ENCODE measurements at regions not wholly inside any gene's neighbourhood (a gene's known extent, or its start where the extent isn't known, plus 50 kb on each side); places are given as distances from the start of the nearest gene placed in this dataset.

DNA sequence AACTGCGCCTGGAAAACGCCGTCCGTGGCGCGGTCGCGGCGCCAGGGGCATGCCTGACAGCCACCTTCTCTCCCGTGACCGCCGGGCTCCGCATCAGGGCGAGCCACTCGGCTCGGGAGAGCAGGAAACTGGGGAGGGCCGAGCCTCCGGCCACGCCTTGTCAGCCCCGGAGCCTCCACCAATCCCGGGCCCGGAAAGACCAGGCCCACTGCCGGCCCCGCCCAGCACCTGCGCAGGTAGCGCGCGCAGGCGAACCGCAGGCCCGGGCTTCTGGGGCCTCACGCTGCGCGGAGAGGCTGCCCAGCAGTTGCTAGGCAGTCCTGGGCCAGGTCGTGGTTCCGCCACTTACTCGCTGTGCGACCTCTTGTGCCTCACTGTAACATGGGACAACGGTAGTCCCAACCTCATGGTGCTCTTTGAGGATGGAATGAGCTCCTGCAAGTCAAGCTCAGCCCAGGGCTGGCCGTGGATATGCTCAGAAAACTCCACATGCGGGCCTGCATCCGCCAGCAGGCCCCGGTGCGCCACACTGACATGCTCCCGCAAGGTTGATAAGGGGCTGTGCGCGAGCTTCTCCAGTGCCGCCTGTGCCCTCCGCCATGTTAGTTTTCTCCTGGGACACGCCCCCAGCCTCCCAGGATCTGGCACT, 97.1 kb downstream of the INHBB start:
- no peak overlapping the region for H3K27ac ChIP-seq
- no peak for TF ChIP-seq POLR2A (IDR thresholded peaks at IDR 0.05)
- TF ChIP-seq, protein P1, sequence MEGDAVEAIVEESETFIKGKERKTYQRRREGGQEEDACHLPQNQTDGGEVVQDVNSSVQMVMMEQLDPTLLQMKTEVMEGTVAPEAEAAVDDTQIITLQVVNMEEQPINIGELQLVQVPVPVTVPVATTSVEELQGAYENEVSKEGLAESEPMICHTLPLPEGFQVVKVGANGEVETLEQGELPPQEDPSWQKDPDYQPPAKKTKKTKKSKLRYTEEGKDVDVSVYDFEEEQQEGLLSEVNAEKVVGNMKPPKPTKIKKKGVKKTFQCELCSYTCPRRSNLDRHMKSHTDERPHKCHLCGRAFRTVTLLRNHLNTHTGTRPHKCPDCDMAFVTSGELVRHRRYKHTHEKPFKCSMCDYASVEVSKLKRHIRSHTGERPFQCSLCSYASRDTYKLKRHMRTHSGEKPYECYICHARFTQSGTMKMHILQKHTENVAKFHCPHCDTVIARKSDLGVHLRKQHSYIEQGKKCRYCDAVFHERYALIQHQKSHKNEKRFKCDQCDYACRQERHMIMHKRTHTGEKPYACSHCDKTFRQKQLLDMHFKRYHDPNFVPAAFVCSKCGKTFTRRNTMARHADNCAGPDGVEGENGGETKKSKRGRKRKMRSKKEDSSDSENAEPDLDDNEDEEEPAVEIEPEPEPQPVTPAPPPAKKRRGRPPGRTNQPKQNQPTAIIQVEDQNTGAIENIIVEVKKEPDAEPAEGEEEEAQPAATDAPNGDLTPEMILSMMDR (IDR thresholded peaks at IDR 0.05): no peak
- peak in 2 of 3 donors; percentile 68 to 80 for DNase-seq
- peaks cover 0 to 14% (median 0%) of the 10 kb centered on the region in 4 donors for H3K4me1 ChIP-seq
- H3K36me3 ChIP-seq: no peaks in the 10 kb centered on the region
- no peaks in the 10 kb centered on the region for H3K9me3 ChIP-seq
- no peaks in the 10 kb centered on the region for H3K27me3 ChIP-seq
- peak overlapping the region in 2 of 4 donors; percentile 28 to 40 for H3K4me3 ChIP-seq

DNA sequence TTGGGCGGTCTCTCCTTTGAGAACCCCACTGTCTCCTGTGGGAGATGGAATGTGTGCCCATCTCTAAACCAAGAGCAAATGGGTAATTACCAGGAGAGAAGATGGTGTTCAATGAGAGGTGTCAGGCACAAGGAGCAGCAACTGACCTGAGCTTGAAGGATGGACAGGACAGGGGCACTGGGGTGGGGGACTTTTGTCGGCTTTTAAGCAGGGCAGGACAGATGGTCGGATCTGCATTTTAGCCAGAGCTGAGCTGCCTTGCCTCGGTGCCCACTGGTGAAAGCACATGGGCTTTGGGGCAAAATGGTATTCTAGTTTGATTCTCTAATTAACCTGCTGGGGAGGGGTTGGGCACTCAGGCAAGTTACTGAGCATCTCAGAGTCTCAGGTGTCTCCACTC, 98.0 kb downstream of the INHBB start:
- DNase-seq: no peak
- no peak overlapping the region for H3K4me3 ChIP-seq
- no peaks in the 10 kb centered on the region for H3K9me3 ChIP-seq
- H3K4me1 ChIP-seq: peaks cover 0 to 14% (median 0%) of the 10 kb centered on the region in 4 donors
- H3K36me3 ChIP-seq: no peaks in the 10 kb centered on the region
- no peak overlapping the region for H3K27ac ChIP-seq
- H3K27me3 ChIP-seq: no peaks in the 10 kb centered on the region
- no peak for TF ChIP-seq POLR2A (IDR thresholded peaks at IDR 0.05)
- TF ChIP-seq, protein P1 (IDR thresholded peaks at IDR 0.05): no peak

DNA sequence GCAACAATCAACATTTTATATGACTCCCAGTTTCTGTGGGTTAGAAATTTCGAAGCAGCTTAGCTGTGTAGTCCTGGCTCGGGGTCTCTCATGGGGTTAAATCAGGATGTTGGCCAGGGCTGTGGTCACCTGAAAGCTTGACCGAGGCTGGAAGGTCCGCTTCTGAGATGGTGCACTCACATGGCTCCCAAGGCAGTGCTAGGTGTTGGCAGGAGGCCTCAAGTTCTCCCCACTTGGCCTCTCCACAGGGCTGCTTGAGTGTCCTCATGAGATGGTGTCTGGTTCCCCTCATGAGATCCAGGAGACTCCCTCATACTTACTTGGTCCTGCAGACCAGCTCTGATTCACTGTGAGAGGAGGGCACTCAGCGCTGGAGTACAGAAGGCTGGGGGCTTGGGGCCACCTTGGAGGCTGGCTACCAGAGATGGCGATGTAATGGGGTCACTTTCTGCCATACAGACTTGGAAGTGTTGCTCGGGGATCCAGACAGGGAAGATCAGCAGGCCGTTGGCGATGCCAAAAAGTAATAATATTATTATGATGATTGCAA, 98.8 kb downstream of the INHBB start:
- no peak for DNase-seq
- Histone ChIP-seq H3K4me1 (peaks cover 0 to 14% (median 0%) of the 10 kb centered on the region in 4 donors), H3K9me3 (no peaks in the 10 kb centered on the region), H3K27ac (no peak overlapping the region), H3K4me3 (no peak overlapping the region), H3K36me3 (no peaks in the 10 kb centered on the region), H3K27me3 (no peaks in the 10 kb centered on the region)
- no peak for TF ChIP-seq POLR2A (IDR thresholded peaks at IDR 0.05)
- TF ChIP-seq, protein P1 (IDR thresholded peaks at IDR 0.05): no peak

DNA sequence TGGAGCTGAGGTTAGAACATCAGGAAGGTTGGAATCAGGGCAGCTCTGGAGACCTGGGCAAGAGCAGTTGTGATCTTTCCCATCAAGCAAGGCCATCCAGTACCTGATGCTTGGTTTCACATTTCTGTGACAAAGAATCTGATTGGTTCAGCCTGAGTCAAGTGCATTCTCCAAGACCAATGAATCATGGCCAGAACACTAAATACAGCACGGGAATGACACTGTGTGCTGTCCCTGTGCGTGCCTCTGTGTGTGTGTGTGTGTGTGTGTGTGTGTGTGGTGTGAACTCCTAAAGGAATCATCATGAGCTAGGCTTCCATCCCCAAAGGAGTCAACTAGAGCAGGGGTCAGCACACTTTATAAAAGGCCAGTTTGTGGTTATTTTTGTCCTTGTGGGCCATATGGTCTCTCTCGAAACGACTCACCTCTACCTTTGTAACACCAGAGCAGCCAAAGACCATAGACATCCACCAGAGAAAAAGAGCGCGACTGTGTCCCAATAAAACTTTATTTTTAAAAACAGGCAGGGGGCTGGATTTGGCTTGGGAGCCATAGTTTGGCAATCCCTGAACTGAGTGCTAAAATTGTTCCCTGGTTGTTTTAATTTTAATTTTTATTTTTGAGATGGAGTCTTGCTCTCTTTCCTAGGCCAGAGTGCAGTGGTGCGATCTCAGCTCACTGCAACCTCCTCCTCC, 99.7 kb downstream of the INHBB start:
- Histone ChIP-seq H3K27ac (no peak overlapping the region), H3K9me3 (no peaks in the 10 kb centered on the region), H3K36me3 (no peaks in the 10 kb centered on the region), H3K27me3 (no peaks in the 10 kb centered on the region), H3K4me3 (no peak overlapping the region), H3K4me1 (peaks cover 0 to 14% (median 0%) of the 10 kb centered on the region in 4 donors)
- TF ChIP-seq, protein P1 (IDR thresholded peaks at IDR 0.05): no peak
- no peak for TF ChIP-seq POLR2A (IDR thresholded peaks at IDR 0.05)
- DNase-seq: no peak

DNA sequence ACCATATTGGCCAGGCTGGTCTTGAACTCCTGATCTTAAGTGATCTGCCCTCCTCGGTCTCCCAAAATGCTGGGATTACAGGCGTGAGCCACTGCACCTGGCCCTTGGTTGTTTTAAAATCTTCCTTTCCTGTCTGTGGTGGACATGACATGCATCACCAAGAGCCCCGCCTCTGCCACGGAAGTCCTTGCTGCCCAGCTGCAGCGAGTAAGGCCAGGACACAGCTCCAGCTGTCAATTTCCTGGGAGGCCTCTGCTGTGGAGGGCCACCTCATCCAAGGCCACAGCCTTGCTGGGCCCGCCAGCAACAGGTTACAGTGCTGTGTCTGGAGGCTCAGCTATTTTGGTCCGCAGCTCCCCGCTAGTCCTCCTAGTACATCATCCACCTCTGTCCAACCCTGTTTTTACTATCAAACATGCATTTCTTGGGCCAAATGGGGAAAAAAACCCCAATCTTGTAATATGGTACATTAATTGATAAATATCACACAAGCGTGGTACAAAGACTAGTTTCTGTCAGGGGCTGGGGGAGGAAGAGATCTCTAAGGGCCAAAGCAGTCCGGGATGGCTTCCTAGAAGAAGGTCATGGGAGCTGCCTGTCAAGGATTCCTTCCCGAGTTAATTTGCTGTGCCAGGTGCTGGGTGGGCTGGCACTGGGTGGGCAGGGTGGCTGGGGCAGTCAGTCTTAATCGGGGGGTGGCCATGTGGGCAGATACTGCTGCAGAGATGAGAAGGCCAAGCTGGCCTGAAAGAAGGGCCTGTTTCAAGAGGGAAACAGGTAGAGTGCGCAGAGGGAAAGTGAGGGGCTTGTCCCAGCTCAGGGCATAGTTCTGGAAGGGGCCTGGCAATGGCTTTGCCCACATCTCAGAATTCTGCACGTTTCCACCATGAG, 100.5 kb downstream of the INHBB start:
- Histone ChIP-seq H3K4me1 (peaks cover 0 to 14% (median 0%) of the 10 kb centered on the region in 4 donors), H3K4me3 (no peak overlapping the region), H3K27ac (no peak overlapping the region), H3K9me3 (no peaks in the 10 kb centered on the region), H3K36me3 (no peaks in the 10 kb centered on the region), H3K27me3 (no peaks in the 10 kb centered on the region)
- no peak for DNase-seq
- TF ChIP-seq, protein P1 (IDR thresholded peaks at IDR 0.05): no peak
- TF ChIP-seq POLR2A (IDR thresholded peaks at IDR 0.05): no peak
